CD1c-positive myeloid dendritic cell (primary cell): ENCODE measurements at regions not wholly inside any gene's neighbourhood (a gene's known extent, or its start where the extent isn't known, plus 50 kb on each side); places are given as distances from the start of the nearest gene placed in this dataset.

Experiments
- DNase-seq: peaks from one replicate; pipeline ENCODE4 v3.0.0-alpha.2; 2016; ENCODE audit errors: extremely low spot score

DNA sequence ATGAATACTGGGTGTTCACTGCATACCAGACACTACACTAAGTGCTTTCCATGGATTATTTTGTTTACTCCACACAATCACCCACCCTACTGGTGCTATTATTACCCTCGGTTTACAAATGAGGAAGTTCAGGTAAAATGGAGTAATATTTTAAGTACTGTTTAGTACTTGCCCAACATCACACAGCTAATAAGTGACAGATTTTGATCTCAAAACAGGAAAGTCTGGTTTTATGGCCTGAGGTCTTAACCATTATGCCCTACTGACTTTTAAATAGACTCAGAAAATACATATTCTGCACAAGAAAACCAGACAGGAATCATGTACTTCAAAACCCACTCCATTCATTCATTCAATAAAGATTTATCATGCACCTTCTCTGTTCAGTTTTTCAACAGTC, 431.0 kb upstream of the TLE4 start:
- DNase-seq, result no peak

DNA sequence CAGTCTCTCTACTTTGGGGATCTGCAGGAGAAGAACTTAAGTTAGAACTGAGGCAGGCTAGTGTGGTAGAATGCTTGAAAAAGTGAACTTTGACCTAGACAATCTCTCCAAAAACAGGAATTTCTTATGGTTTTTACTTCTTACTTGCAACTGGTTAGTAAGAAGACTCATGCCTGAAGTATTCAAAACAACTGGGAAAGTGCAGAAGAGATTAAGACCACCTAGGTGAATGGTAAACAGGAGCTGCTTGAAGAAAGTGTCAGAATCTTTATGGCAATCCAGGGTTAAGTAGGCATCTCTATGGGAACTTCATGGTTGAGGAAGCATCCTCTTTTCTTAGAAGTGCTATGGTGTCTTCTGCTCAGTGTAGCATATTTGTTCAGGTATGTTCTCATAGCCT, 428.6 kb upstream of the TLE4 start:
- no peak for DNase-seq

DNA sequence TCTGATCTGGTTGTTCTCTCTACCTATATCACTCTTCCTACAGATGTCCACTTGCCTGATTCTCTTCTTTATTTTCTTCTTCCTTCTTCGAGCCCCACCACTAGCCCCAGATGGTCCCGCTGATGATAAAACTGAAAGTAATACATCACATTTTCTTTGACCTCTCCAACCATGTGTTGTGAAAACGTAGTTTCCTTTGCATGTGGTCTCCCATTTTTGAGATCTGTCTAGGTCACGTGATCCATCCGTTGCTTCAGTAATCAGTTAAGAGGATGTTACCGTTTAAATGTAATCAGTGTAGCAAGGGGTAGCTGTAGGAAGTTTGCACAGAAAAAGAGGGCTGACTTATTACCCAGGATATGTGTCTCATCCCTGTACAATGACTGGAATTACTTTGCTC, 426.3 kb upstream of the TLE4 start:
- DNase-seq, result no peak

DNA sequence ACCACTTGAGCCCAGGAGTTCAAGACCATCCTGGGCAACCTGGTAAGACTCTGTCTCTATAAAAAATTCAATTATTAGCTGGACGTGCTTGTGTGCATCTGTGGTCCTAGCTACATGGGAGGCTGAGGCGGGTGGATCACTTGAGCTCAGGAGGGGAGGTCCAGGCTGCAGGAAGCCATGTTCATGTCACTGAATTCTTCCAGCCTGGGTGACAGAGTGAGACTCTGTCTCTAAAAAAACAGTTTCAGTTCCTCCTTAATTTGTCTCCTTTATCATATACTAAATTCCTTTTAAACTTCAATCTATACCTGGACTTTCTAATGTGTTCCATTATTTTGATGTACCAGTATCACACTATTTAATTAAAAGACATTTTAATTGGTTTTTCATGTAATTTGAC, 422.2 kb upstream of the TLE4 start:
- DNase-seq, result no peak

DNA sequence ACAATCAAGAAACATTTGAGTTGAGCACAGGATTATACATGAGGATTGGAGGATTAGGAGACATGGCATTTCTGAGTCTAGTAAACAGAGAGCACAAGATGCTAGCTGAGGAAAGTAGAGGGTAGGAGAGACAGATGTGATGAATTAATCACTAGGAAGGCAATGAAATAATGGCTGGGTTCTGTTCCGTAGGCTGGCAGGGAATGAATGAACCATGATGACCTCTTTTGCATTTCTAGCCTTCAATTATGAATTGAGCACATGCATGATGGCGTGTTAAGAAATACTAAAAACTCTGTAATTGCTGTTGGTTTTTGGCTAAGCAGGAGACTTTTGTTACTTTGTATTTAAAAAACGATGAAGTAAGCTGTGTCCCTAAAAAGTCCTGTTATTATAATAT, 420.0 kb upstream of the TLE4 start:
- no peak for DNase-seq

DNA sequence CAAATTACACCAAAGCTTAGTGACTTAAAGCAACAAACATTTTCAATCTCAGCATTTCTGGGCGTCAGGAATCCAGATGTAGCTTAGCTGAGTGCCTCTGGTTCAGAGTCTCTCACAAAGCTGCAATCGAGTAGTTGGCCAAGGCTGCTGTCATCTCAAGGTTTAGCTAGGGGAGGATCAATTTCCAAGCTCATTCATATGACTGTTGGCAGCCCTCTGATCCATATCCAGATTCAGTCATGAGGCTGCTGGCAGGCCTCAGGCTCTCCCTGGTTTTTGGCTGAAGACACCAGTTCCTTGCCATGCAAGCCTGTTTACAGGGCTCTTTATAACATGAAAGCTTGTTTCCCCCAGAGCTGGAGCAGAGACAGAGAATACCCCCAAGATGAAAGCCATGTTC, 419.5 kb upstream of the TLE4 start:
- no peak for DNase-seq

DNA sequence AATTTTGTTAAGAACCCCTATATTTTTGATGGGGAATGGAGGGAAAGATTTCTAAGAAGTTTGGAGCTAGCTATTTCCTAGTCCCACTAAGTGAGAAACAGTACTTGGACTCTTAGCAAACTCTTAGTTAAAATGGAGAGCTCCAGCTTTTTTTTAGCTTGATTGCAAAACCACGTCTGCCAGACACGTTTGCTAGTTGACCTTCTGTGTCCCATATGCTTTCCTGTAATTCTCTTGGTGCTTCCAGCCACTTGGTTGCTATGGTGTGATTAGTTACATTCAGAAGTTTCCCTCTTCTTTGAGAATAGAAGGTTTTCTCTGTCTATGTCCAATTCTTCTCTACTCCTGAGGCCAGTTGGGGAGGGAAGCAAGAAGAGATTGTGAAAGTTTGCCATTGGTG, 417.0 kb upstream of the TLE4 start:
- no peak for DNase-seq

DNA sequence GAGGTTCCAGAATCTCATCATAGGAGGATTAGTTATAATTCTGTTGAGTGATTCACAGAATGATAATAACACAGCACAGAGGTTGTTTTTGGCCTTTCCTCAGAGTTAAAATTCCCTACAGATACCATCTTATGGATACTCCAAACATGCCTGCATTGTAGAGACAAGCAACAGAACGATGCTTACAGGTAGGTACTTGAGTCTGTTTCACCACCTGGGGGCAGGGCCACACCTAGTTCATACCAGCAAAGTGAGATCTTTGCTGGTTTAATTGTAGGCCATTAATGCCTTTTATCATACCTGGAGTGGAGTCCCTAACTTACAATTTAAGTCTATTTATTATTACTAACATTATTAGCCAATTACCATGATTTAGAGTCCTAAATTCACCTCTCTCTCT, 416.5 kb upstream of the TLE4 start:
- DNase-seq, result no peak

DNA sequence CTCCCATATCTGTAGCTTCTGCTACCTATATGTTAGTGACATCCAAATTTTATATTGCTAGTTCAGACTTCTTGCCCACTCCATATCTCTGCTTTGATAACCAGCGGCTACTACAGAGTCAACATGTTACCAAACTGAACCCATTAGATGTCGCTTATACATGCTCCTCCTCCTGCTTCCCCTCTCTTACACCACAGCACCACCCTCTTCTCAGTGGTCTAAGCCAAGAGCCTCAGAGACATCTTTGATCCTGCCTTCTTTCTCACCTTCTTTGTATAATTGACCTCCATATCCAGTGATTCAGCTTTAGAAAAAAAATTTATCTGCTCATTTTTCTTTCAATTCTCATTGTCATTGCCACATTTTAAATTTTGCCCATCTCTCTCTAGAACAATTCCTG, 408.2 kb upstream of the TLE4 start:
- no peak for DNase-seq

DNA sequence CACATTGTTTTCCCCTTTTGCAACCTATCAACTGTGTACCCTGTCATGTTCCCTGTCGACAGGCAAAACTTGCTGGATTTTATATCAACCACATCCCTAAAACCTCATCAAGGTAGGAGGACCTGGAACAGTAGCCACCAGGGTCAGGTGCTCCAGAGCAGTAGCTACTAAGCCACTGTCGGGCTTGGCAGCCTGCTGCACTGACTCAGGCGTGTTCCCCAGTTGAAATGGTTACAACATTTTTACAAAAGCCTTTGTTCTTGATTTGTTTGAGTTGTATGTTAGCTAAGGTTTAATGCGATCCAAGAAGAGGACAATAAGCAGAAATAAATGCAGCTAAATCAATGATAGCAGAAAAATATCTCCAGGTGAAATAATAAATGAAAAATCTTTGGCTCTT, 407.4 kb upstream of the TLE4 start:
- DNase-seq, result no peak

DNA sequence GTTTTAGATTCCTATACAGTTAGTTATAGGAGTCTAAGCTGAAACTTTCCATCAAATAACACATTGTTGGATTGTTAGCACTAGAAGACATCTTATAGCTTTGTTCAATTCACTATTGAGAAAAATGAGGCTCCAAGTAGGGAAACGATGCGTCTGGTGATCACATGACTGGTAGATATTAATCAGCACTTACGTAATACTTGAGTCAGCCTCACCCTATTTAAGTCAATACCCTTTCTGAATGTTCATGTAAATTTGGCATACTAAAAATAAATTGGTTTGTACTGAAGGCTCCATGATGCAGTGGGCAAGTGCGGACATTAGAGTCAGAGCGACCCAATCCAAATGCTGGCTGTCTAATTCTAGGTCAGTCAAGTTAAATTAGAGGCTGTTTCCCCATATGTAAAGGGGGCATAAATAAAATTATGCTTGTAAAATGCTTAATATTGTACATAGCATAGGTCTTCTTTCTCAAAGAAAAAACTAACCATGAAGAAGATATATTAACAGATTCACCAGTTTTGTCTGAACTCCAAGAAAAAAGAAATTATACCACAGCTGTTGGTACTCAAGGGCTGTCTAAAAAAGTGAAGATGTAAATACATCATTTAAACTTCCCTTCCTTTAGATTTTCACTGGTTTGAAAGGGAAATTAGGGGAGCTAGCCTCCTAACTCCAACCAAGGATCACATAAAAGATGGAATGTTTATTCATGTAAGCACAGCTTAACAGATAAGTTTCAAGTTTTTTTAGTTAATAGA, 406.6 kb upstream of the TLE4 start:
- DNase-seq, result peak; percentile 3

DNA sequence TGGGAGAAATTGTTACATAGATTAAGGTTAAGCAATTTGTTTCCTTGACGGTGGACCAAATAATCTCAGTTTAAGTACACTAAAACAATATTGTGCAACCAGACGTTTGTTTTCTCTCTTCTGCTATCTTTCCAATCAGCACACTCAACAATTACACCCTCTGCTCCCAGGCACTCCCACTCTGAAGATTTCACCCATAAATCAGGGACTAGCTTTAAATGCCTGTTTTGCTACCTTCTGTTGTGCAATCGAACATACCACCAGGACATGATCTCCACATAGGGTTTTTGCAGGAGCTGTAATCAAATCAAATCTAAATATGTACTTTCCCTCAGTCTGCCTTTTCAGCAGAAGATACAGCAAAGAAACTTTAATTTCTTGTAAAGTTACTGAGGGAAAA, 405.8 kb upstream of the TLE4 start:
- DNase-seq, result no peak

DNA sequence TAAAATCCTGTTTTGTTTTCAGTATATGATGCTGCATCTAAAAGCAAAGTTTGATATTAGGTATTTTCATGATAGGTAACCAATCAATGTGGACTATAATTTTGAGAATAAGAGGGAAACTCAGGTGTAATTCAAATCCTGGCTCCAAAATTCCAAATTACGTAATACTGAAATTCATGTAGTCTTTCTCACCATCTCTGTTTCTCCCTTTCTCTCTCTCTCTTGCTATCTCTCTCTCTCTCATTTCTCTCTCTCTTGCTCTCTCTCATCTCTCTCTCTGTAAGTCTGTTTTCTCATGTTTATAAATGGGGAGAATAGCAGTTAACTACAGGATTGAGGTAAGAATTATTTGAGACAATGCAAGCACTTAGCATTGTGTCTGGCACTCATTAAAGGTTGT, 401.1 kb upstream of the TLE4 start:
- no peak for DNase-seq

DNA sequence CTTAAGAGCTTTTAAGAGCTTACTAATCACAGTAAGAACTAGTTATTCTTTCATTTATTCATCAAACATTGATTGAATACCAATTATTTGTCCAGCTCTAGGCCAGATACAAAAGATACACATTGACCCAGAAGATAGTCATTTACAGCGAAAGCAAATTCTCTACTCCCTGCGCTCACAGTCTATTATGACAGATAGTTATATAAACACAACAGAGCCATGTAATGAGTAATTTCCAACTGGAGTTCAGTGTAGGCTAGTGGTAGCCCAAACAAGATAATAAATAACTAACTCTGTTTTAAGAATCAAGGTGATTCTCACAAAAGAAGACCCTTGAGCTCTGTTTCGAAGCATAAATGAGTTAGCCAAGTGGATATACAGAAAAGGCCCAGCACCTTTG, 397.8 kb upstream of the TLE4 start:
- DNase-seq, result no peak

DNA sequence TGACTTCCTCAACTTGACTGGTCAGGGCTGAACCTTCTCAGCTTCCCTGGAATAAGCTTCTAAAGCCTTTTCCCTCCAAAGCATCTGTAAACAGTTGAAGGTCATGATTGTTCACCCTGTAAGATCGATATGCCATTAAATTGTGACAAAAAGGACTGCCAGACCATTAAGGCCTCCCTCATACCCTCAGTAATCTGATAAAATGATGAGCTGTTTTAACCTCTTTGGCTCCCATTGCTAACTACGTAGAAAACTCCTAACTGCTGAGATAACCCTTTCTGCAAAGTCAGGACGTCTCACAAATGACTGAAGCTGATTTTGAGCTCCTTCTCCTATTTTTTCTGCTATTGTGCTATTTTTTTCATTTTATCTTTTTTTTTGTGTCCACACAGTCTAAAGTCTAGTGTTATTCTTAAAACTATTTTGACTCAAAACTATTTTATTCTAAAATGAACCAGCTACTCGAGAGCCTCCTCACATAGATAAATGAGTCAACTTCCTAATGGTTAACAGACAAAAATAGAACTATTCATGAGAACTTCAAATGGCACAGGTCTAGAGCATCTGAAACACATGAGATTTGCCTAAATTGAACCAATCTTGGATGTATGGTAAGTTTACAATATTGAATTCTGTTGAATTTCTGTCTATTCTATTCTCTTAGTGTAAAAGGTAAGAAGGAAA, 395.6 kb upstream of the TLE4 start:
- DNase-seq, result no peak

DNA sequence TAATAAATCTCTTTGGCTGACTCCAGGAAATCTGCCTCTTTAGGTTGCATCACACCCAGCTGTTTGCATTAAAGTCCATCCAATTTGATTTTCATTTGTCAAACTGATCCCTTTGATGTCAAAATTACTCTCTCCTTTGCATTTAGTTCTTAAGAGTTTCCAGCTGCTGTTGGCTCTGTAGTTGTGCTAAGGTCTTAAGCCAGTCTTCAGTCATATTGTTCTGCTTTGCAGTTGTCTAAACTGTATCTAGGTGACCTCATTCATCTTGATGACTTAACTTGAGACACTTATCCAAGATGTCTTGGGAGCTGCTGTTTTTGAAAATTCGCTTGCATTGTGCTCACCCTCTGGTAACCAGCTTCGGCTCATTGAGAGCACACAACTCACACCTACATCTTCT, 386.9 kb upstream of the TLE4 start:
- DNase-seq, result no peak

DNA sequence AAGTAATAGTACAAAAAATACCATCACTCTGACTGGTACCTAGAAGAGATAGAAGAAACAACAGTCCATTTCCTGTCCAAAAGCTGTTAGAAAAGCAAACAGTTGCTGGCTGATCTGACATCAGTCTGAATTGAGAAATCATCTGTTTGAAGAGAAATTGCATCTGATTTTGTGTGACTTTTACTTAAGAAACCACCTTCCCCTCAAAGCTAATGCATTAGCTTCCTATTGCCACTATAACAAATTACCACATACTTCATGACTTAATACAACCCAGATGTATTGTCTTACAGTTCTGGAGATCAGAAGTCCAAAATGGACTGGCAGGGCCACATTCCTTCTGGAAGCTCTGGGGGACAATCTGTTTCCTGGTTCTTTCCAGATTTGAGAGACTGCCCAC, 385.9 kb upstream of the TLE4 start:
- DNase-seq, result no peak

DNA sequence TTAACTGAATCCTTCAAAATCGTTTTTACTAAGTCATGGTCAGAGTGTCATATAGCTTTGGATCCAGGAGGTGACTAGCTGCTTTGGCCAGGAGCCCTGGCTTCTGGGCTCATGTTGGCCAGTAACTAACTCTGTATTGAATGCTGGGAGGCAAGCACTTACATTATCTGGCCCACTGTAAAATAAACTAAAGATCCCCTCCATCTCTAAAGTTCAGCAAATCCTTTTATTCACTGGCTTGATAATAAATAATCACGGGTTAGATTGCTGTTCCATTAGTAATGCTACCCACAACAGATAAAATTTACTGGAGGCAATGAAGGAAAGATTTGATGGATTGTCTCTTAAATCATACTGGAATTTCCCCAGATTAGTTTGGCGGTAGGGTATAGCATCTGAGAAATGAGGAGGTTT, 382.2 kb upstream of the TLE4 start:
- no peak for DNase-seq

DNA sequence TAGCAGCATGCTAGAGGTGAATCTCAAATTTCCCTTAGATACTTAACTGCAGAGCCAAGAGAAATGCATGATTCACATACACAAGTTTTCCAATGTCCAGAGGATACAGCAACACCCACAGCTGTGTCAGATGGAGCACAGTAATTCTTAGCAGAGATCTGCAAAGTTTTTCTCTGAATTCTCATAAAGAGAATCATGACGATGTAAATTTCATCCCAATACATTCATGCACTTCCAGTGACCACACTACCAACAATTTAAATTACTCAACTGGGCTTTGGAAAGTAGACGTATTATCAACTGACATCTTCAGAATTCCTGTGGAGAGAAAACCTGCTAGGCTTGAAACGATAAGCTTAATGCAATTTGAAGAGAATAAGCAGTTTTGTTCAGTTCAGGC, 378.8 kb upstream of the TLE4 start:
- DNase-seq, result no peak

DNA sequence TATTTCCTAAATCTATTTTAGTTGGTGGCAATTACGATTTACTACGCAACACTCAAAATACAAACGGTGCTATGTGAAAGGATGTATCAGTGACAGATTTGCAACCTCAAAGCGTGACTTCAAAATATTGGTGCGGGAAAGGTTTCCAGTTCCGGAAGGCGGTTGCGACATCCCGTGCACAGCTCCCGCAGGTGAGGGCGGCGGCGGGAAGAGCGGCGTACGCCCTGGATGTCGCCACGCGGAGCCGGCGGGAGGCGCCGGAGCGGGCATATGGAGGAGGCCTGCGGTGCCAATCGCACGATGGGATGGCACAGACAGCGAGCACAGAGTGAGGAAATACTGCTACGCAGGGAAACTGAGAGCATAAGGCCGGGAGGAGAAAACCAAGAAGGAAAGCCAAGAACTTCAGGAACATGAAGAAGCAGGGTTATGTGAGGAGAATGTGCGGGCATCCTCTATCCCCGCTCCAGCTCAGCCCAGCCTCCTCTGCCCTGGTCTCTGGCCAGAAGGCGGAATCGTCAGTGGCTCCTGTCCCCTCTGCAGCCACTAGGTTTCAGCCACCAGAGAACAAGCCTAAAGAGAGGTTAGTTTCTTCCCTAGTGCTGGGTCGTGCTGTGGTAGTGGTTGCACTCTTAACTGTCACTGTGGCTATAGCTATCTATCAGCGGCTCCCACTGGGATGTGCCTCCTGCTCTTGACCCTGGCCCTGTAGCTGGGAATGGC, 378.1 kb upstream of the TLE4 start:
- no peak for DNase-seq

DNA sequence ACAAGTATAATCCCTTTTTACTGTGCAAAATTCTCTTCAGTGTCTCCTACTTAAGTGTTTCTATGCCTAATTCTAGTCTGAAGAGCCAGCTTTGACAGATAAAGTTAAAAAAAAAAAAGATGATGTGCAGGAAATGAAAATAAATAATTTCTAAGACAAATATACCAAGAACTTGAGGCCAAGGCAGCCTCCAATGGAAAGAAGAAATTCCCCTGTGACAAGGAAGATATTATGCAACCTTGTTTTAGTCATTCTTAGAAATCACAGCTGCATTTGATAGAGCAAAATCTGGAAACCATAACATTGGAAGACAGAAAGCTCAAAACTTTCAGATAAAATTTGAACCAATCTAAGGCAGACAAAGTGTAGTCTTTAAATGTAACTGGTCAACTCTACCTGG, 375.9 kb upstream of the TLE4 start:
- no peak for DNase-seq

DNA sequence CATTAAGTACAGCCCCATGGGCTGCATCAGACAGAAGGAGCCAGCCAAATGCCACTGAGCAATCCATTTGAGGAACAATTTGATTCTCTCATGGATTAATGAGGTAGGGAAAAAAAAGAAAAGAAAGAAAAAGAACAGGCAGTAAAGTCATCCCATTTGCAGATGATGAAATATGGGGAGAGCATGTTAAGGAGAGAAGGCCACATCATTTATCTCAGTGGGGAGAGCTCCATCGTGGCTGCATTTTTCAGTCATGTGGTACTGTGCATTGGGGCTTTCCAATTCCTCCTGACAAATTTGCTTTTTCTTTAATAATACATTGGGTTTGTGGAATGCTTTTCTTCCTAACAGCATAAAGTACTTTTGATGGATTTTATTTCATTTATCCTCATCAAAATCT, 375.2 kb upstream of the TLE4 start:
- no peak for DNase-seq

DNA sequence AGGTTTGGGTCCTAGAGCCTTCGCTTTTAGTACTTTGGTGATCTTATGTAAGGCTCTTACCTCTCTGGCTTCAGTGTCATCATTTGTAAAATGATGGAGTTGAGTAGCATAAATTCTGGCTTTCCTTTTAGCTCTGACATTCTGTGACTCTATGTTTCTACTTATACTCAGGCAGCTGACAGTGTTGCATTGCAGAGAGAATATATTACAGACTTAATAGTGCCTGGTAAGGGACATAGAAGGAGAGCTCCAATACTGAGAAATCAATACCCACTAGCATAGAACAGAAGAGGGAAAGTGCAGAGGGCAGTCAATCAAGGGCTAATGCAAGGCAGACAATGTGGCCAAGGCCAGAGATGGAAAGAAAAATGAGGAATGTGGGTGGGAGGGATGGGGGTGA, 371.4 kb upstream of the TLE4 start:
- no peak for DNase-seq
